ENCODE measurements at regions not wholly inside any gene's neighbourhood (a gene's known extent, or its start where the extent isn't known, plus 50 kb on each side); places are given as distances from the start of the nearest gene placed in this dataset.
"Not testable (repeated sequence)": the region's sequence is repeated elsewhere in the genome, so short reads cannot be mapped to it uniquely, and the experiment has no call there.

DNA sequence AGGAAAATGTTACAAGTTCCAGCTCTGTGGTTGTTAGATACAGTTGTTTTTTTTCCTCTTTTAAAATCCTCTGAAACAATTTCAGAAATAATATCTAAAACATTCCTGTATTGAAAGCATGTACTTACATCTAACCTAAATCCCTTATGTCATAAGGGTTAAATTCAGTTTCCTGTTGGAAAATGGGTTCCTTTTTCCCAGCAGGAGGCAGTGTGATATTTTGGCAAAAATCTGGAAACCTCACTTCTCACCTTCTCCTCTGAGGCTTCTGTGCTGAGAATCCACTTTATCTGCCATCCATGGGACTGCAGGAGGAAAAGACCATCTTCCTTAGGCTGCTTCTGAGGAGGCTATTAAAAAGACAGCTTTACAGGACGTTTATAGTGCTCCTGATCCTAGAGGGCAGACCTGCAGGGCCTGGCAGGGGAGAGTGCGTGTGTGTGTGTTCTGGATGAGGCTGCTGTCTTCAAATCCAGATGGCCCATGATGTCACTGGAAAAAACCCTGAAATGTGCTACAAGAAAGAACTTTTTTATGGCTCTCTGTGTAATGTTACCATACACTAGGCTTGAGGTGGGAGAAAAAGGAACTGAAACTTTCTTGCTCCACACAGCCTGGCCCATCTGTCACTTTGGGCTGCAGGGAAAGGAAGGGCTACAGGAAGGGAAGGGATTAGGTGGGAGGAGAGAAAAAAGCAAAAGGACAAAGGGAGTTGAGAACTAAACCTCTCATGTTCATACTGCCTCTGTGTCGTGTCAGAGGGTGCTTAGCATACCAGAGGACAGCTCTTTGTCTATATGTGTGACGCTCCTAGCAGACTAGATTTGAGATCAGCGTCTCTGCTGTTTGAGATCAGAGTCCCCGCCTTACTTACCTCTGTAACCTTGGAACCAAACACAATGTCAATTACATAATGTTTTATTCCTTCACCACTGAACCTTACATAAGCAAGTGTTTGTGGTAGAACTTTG lies 379.2 kb upstream of the SPAG17 start:
- H3K4me3 ChIP-seq (ENCODE audit: low read length), result no peak overlapping the region
- no peak for DNase-seq (ENCODE audit: low read depth)
- TF ChIP-seq, protein P1, sequence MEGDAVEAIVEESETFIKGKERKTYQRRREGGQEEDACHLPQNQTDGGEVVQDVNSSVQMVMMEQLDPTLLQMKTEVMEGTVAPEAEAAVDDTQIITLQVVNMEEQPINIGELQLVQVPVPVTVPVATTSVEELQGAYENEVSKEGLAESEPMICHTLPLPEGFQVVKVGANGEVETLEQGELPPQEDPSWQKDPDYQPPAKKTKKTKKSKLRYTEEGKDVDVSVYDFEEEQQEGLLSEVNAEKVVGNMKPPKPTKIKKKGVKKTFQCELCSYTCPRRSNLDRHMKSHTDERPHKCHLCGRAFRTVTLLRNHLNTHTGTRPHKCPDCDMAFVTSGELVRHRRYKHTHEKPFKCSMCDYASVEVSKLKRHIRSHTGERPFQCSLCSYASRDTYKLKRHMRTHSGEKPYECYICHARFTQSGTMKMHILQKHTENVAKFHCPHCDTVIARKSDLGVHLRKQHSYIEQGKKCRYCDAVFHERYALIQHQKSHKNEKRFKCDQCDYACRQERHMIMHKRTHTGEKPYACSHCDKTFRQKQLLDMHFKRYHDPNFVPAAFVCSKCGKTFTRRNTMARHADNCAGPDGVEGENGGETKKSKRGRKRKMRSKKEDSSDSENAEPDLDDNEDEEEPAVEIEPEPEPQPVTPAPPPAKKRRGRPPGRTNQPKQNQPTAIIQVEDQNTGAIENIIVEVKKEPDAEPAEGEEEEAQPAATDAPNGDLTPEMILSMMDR (IDR thresholded peaks at IDR 0.05; ENCODE audit: insufficient read depth, low read depth, low read length, missing control alignments), result no peak

DNA sequence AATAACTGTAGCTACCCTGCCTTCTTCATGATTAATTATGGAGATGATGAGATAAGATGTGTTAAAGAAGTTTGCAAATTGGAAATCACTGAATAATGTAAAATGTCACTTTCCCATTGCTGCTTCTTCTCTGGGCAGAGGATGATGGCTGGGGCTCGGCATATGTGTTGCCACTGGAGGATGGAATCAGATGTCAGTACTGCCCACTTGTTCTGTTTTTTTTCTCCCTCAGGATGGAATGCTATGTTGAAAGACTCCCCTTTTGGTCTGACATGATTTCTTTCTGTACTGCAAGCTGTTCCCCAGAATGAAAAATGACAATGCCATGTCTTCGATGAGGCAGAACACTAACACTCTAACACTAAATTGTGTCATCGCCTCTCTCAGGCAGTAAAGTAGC lies 373.9 kb upstream of the SPAG17 start:
- no peak overlapping the region for H3K4me3 ChIP-seq (ENCODE audit: low read length)
- no peak for DNase-seq (ENCODE audit: low read depth)
- TF ChIP-seq, protein P1 (IDR thresholded peaks at IDR 0.05; ENCODE audit: insufficient read depth, low read depth, low read length, missing control alignments), result no peak

DNA sequence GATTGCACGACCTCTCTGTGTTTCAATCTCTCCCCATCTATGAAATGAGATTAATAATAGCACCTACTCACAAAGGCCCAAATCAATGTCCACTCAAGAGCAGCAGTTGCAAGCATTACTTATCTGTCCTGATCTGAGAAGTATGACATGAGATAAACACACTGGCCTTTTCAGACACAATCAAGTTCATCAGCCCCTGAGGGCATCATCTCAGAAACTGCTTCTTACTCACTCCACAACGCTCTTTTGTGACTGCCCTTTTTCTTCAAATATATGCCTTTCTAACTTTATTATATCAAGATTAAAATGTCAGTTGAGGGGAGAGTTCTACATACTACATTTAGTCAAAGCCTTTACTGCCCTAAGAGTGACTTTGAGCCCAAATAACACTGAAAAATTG lies 371.9 kb upstream of the SPAG17 start:
- TF ChIP-seq, protein P1 (IDR thresholded peaks at IDR 0.05; ENCODE audit: insufficient read depth, low read depth, low read length, missing control alignments), result no peak
- no peak overlapping the region for H3K4me3 ChIP-seq (ENCODE audit: low read length)
- DNase-seq (ENCODE audit: low read depth), result peak; percentile 7

DNA sequence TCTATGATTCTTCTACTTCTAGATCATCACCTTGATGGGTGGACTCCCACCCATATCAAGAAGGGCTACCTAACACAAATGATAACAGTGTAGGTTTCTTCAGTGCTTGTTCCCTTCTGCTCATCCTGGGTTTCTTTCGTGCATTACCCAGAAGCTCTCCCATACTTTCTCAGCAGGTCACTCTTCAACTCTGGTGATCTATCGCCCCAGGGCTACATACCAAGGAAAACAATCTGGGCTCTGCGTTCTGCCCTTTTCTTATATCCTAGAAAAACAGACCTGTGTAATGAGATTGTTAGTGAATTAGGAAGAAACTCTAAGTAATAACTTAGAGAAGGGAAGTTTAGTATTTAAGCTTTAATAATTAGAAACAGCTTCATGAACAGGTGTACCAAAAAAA lies 370.6 kb upstream of the SPAG17 start:
- DNase-seq (ENCODE audit: low read depth), result no peak
- TF ChIP-seq, protein P1 (IDR thresholded peaks at IDR 0.05; ENCODE audit: insufficient read depth, low read depth, low read length, missing control alignments), result no peak

DNA sequence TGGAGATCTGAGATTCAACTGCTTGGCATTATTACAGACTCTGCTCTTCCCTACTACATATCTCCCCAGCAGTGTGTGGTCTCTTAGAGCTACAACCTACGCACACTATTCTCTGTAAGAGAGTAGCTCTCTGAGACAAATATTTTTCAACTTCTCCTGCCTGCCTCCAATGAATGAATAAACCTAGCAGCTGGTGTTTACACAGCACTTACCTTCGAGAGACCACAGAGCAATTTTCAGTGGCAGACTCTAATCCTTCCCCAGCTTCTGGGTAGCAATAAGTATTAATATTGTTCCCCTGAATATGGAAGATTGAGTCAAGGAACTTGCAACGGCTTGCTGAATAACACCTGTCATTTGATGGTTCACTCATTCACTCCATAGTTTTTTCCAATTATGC lies 350.9 kb upstream of the SPAG17 start:
- no peak overlapping the region for H3K4me3 ChIP-seq (ENCODE audit: low read length)
- no peak for DNase-seq (ENCODE audit: low read depth)
- TF ChIP-seq, protein P1 (IDR thresholded peaks at IDR 0.05; ENCODE audit: insufficient read depth, low read depth, low read length, missing control alignments), result no peak

More for the DNA sequence above, 370.6 kb upstream of the SPAG17 start:
- H3K4me3 ChIP-seq (ENCODE audit: low read length), result no peak overlapping the region

DNA sequence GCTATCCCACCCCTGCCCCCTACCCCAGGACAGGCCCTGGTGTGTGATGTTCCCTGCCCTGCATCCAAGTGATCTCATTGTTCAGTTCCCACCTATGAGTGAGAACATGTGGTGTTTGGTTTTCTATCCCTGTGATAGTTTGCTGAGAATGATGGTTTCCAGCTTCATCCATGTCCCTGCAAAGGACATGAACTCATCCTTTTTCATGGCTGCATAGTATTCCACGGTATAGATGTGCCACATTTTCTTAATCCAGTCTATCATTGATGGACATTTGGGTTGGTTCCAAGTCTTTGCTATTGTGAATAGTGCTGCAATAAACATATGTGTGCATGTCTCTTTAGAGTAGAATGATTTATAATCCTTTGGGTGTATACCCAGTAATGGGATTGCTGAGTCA lies 326.9 kb upstream of the SPAG17 start:
- H3K4me3 ChIP-seq (ENCODE audit: low read length); DNase-seq (ENCODE audit: low read depth): not testable (repeated sequence)

DNA sequence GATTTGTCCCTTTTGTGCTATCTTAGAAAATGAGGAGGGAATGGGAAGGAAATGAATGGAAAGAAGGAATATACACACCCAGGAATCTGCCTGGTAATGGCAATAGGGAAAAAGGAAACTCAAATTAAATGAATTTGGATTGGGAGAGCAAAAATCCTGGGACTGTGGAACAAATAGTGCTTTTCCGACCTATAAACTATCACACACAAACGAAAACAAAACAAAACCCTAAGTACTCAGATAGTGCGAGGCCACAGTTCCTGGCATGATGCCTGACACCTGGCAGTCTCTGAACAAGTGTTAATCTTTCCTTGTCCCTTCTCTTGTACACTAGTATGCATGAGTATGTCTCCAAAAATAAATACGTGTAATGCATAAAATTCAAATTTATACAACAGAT lies 319.8 kb upstream of the SPAG17 start:
- no peak for DNase-seq (ENCODE audit: low read depth)
- TF ChIP-seq, protein P1 (IDR thresholded peaks at IDR 0.05; ENCODE audit: insufficient read depth, low read depth, low read length, missing control alignments), result no peak

More for the DNA sequence above, 319.8 kb upstream of the SPAG17 start:
- no peak overlapping the region for H3K4me3 ChIP-seq (ENCODE audit: low read length)
